ENCODE measurements at regions not wholly inside any gene's neighbourhood (a gene's known extent, or its start where the extent isn't known, plus 50 kb on each side); places are given as distances from the start of the nearest gene placed in this dataset.
"Not testable (repeated sequence)": the region's sequence is repeated elsewhere in the genome, so short reads cannot be mapped to it uniquely, and the experiment has no call there.

- no peak for DNase-seq (ENCODE audit: low read depth in 2 of 2)
Measured at GRCh38 chr3:177338697-177339219, 141.5 kb upstream of the TBL1XR1 start.

GRCh38 chr3:177339220-177339703 is 142.0 kb upstream of the TBL1XR1 start:
- not testable (repeated sequence) for DNase-seq (ENCODE audit: low read depth in 2 of 2)

- no peak for DNase-seq (ENCODE audit: low read depth in 2 of 2)
Measured at GRCh38 chr3:177340243-177340830, 143.1 kb upstream of the TBL1XR1 start.

- no peak for DNase-seq (ENCODE audit: low read depth in 2 of 2)
Measured at GRCh38 chr3:177341736-177342419, 144.6 kb upstream of the TBL1XR1 start.

GRCh38 chr3:177343122-177343625 is 145.9 kb upstream of the TBL1XR1 start:
- DNase-seq (ENCODE audit: low read depth in 2 of 2) = no peak

GRCh38 chr3:177345049-177345972 is 148.0 kb upstream of the TBL1XR1 start:
- DNase-seq (ENCODE audit: low read depth in 2 of 2) = no peak

- DNase-seq (ENCODE audit: low read depth in 2 of 2) = no peak
Measured at GRCh38 chr3:177345973-177346503, 148.8 kb upstream of the TBL1XR1 start.

- DNase-seq (ENCODE audit: low read depth in 2 of 2) = no peak
Measured at GRCh38 chr3:177346878-177347277, 149.6 kb upstream of the TBL1XR1 start.

GRCh38 chr3:177347611-177348010 is 150.3 kb upstream of the TBL1XR1 start:
- DNase-seq (ENCODE audit: low read depth in 2 of 2) = no peak

GRCh38 chr3:177348974-177349373 is 151.7 kb upstream of the TBL1XR1 start:
- no peak for DNase-seq (ENCODE audit: low read depth in 2 of 2)

- no peak for DNase-seq (ENCODE audit: low read depth in 2 of 2)
Measured at GRCh38 chr3:177349384-177349783, 152.1 kb upstream of the TBL1XR1 start.

GRCh38 chr3:177350121-177350520 is 152.8 kb upstream of the TBL1XR1 start:
- no peak for DNase-seq (ENCODE audit: low read depth in 2 of 2)

GRCh38 chr3:177351206-177351605 is 153.9 kb upstream of the TBL1XR1 start:
- no peak for DNase-seq (ENCODE audit: low read depth in 2 of 2)

GRCh38 chr3:177351757-177352158 is 154.5 kb upstream of the TBL1XR1 start:
- no peak for DNase-seq (ENCODE audit: low read depth in 2 of 2)

- DNase-seq (ENCODE audit: low read depth in 2 of 2) = no peak
Measured at GRCh38 chr3:177352424-177352823, 155.1 kb upstream of the TBL1XR1 start.

- no peak for DNase-seq (ENCODE audit: low read depth in 2 of 2)
Measured at GRCh38 chr3:177353140-177353539, 155.9 kb upstream of the TBL1XR1 start.

GRCh38 chr3:177353879-177354278 is 156.6 kb upstream of the TBL1XR1 start:
- not testable (repeated sequence) for DNase-seq (ENCODE audit: low read depth in 2 of 2)

GRCh38 chr3:177354466-177354865 is 157.2 kb upstream of the TBL1XR1 start:
- DNase-seq (ENCODE audit: low read depth in 2 of 2) = no peak

GRCh38 chr3:177356113-177356512 is 158.8 kb upstream of the TBL1XR1 start:
- no peak for DNase-seq (ENCODE audit: low read depth in 2 of 2)

GRCh38 chr3:177356952-177357351 is 159.7 kb upstream of the TBL1XR1 start:
- no peak for DNase-seq (ENCODE audit: low read depth in 2 of 2)

GRCh38 chr3:177357352-177358090 is 160.2 kb upstream of the TBL1XR1 start:
- no peak for DNase-seq (ENCODE audit: low read depth in 2 of 2)

Data from stimulated activated CD4-positive, alpha-beta T cell treated with anti-CD3 and anti-CD28 coated beads, Interleukin-1b, Interleukin-23, amount 100 ng/mL, for 1 hour (primary cell).